Kidney (tissue), 13 donors: ENCODE measurements at regions not wholly inside any gene's neighbourhood (a gene's known extent, or its start where the extent isn't known, plus 50 kb on each side); places are given as distances from the start of the nearest gene placed in this dataset.

ENCODE experiments used
- DNase-seq, 5 donors: peaks; one replicate each; pipeline ENCODE4 v3.0.0-alpha.2; 2013 to 2020
- FAIRE-seq: peaks from 2 replicates; lab custom pipeline; 2012; peaks lifted over from hg19 to GRCh38; lab: Jason Lieb, UNC
- H3K27ac ChIP-seq, 2 donors: one replicate each; pipeline ENCODE4 v1.7.0; 2013; ENCODE audit warnings: low read depth in 2 of 2, low read length in 2 of 2, inconsistent platforms in 1 of 2
- H3K27me3 ChIP-seq: one replicate; pipeline ENCODE4 v1.7.1; 2013; ENCODE audit warnings: low read length, inconsistent platforms; ENCODE audit not compliant: control insufficient read depth, insufficient read depth
- H3K36me3 ChIP-seq, 3 donors: one replicate each; pipeline versions ENCODE4 v1.7.0 to v1.7.1; 2013; ENCODE audit warnings: low read length in 3 of 3, control low read depth in 1 of 3, inconsistent platforms in 1 of 3; ENCODE audit not compliant: insufficient read depth in 3 of 3, control insufficient read depth in 2 of 3
- H3K4me1 ChIP-seq, 3 donors: one replicate each; pipeline versions ENCODE4 v1.7.0 to v1.7.1; 2013; ENCODE audit warnings: low read length in 3 of 3, inconsistent platforms in 1 of 3, low read depth in 1 of 3; ENCODE audit not compliant: control insufficient read depth in 2 of 3, insufficient read depth in 2 of 3
- H3K4me3 ChIP-seq, 3 donors: one replicate each; pipeline versions ENCODE4 v1.7.0 to v1.8.1; 2013; ENCODE audit warnings: low read length in 3 of 3, control low read depth in 1 of 3, inconsistent platforms in 1 of 3
- H3K9ac ChIP-seq, 3 donors: one replicate each; pipeline versions ENCODE4 v1.7.0 to v1.7.1; 2013; ENCODE audit warnings: low read length in 3 of 3, control low read depth in 1 of 3, inconsistent platforms in 1 of 3
- H3K9me3 ChIP-seq, 3 donors: one replicate each; pipeline versions ENCODE4 v1.7.0 to v1.7.1; 2013; ENCODE audit warnings: low read length in 3 of 3, control low read depth in 1 of 3, inconsistent platforms in 1 of 3; ENCODE audit not compliant: control insufficient read depth in 2 of 3, insufficient read depth in 1 of 3
- CTCF ChIP-seq: IDR thresholded peaks from 3 replicates; pipeline ENCODE4 v1.5.1; 2012; ENCODE audit warnings: mild to moderate bottlenecking, moderate library complexity, borderline replicate concordance; ENCODE audit not compliant: insufficient read depth; ENCODE audit errors: extremely low read depth
- intact Hi-C: fragments of 100-400 bp; cut with DNase I; formaldehyde crosslinking; loops from one replicate; pipeline ENCODE4 v1.11.1; 2022
- donor health status: control.
- donor health status: control.
- donor health status: control.
- donor health status: control.
- donor health status: control.
- donor health status: DM: yes; HTN: yes; CAD: no.
- donor health status: Normal renal cell carcinoma (clear cell type).

GRCh38 chr1:219761208-219761860, 148.4 kb upstream of the ZC3H11B start:
- intact Hi-C loops = no loop called here

GRCh38 chr1:219759095-219759494, 146.2 kb upstream of the ZC3H11B start:
- no peaks in the 10 kb centered on the region for H3K4me1 ChIP-seq
- no peaks in the 10 kb centered on the region for H3K27me3 ChIP-seq
- no peak for FAIRE-seq
- TF ChIP-seq CTCF = no peak
- no peaks in the 10 kb centered on the region for H3K36me3 ChIP-seq
- H3K9ac ChIP-seq = no peak overlapping the region
- intact Hi-C loops = no loop called here
- DNase-seq = no peak
- H3K4me3 ChIP-seq = no peak overlapping the region
- H3K27ac ChIP-seq = no peak overlapping the region
- H3K9me3 ChIP-seq = no peaks in the 10 kb centered on the region

More at GRCh38 chr1:219761208-219761860, 148.4 kb upstream of the ZC3H11B start:
- no peak overlapping the region for H3K27ac ChIP-seq
- H3K36me3 ChIP-seq = no peaks in the 10 kb centered on the region
- H3K27me3 ChIP-seq = no peaks in the 10 kb centered on the region
- FAIRE-seq = no peak
- DNase-seq = no peak
- no peak for TF ChIP-seq CTCF
- H3K4me3 ChIP-seq = no peak overlapping the region
- no peak overlapping the region for H3K9ac ChIP-seq
- no peaks in the 10 kb centered on the region for H3K4me1 ChIP-seq
- H3K9me3 ChIP-seq = no peaks in the 10 kb centered on the region

GRCh38 chr1:219757890-219758289, 145.0 kb upstream of the ZC3H11B start:
- H3K4me3 ChIP-seq = no peak overlapping the region
- H3K9me3 ChIP-seq = no peaks in the 10 kb centered on the region
- H3K27ac ChIP-seq = no peak overlapping the region
- no peak for FAIRE-seq
- H3K4me1 ChIP-seq = no peaks in the 10 kb centered on the region
- H3K9ac ChIP-seq = no peak overlapping the region
- no peaks in the 10 kb centered on the region for H3K36me3 ChIP-seq
- no peaks in the 10 kb centered on the region for H3K27me3 ChIP-seq
- DNase-seq = peak in 3 of 5 donors; percentile 17 to 71 (median 53)
- intact Hi-C loops = no loop called here
- TF ChIP-seq CTCF = no peak

- no peak overlapping the region for H3K9ac ChIP-seq
- no peaks in the 10 kb centered on the region for H3K9me3 ChIP-seq
- no peak overlapping the region for H3K27ac ChIP-seq
- H3K36me3 ChIP-seq = no peaks in the 10 kb centered on the region
- H3K4me1 ChIP-seq = no peaks in the 10 kb centered on the region
- no peaks in the 10 kb centered on the region for H3K27me3 ChIP-seq
- FAIRE-seq (no peak), DNase-seq (no peak)
- H3K4me3 ChIP-seq = no peak overlapping the region
- intact Hi-C loops = no loop called here
- no peak for TF ChIP-seq CTCF
These were observed 142.3 kb upstream of the ZC3H11B start for GRCh38 chr1:219755234-219755633.
